GM12873 (cell line): ENCODE measurements at regions not wholly inside any gene's neighbourhood (a gene's known extent, or its start where the extent isn't known, plus 50 kb on each side); places are given as distances from the start of the nearest gene placed in this dataset.

Experiments
- CTCF ChIP-seq: IDR thresholded peaks from 2 replicates; pipeline ENCODE4 v1.5.1; 2012; ENCODE audit warnings: low read depth, mild to moderate bottlenecking, moderate library complexity, low read length, control low read depth; ENCODE audit not compliant: insufficient read depth; ENCODE audit errors: missing control alignments

- no peak for TF ChIP-seq CTCF
Measured at GRCh38 chr19:28972058-28972852, 240.7 kb downstream of the UQCRFS1 start.

- no peak for TF ChIP-seq CTCF
Measured at GRCh38 chr19:28971513-28971912, 241.4 kb downstream of the UQCRFS1 start.

- TF ChIP-seq CTCF: no peak
Measured at GRCh38 chr19:28971049-28971448, 241.9 kb downstream of the UQCRFS1 start.

GRCh38 chr19:28968721-28969120 is 244.2 kb downstream of the UQCRFS1 start:
- no peak for TF ChIP-seq CTCF

GRCh38 chr19:28966737-28967399 is 246.1 kb downstream of the UQCRFS1 start:
- TF ChIP-seq CTCF: no peak

GRCh38 chr19:28964500-28964899 is 248.5 kb downstream of the UQCRFS1 start:
- no peak for TF ChIP-seq CTCF

- TF ChIP-seq CTCF: no peak
Measured at GRCh38 chr19:28963486-28964250, 249.3 kb downstream of the UQCRFS1 start.
